Tibial nerve (tissue), 3 donors: ENCODE measurements at regions not wholly inside any gene's neighbourhood (a gene's known extent, or its start where the extent isn't known, plus 50 kb on each side); places are given as distances from the start of the nearest gene placed in this dataset.
"Not testable (repeated sequence)": the region's sequence is repeated elsewhere in the genome, so short reads cannot be mapped to it uniquely, and the experiment has no call there.

ENCODE experiments used
- CTCF ChIP-seq, 5 experiments: fragments of 200-600 bp in 3 of 5; fragments of 450-650 bp in 2 of 5; sonication (generic) in 3 of 5; IDR thresholded peaks; one replicate each; pipeline ENCODE4 v1.5.1; 2016 to 2019; ENCODE audit warnings: antibody characterized with exemption in 5 of 5, mild to moderate bottlenecking in 3 of 5, moderate library complexity in 2 of 5
- POLR2A ChIP-seq, 2 donors: fragments of 450-650 bp; IDR thresholded peaks; one replicate each; pipeline ENCODE4 v1.6.1; 2017; ENCODE audit warnings: antibody characterized with exemption in 2 of 2, mild to moderate bottlenecking in 2 of 2, moderate library complexity in 2 of 2

GRCh38 chr12:115786490-115786889 lies 491.0 kb downstream of the MED13L start:
- TF ChIP-seq CTCF, POLR2A (IDR thresholded peaks at IDR 0.05): not testable (repeated sequence)
